DMS153 treated with DMSO at 0.1 percent for 48 hours (cell line): ENCODE measurements at regions not wholly inside any gene's neighbourhood (a gene's known extent, or its start where the extent isn't known, plus 50 kb on each side); places are given as distances from the start of the nearest gene placed in this dataset.
"Not testable (repeated sequence)": the region's sequence is repeated elsewhere in the genome, so short reads cannot be mapped to it uniquely, and the experiment has no call there.

Source experiments
- DNase-seq: peaks from one replicate; lab custom pipeline; 2025; ENCODE audit not compliant: unreplicated experiment; lab: John Stamatoyannopoulos, UW

- no peak for DNase-seq
These were observed 201.3 kb upstream of the OR4E1 start for GRCh38 chr14:21874946-21875345.

- no peak for DNase-seq
These were observed 200.5 kb upstream of the OR4E1 start for GRCh38 chr14:21874167-21874566.

GRCh38 chr14:21868442-21869046, 194.9 kb upstream of the OR4E1 start:
- DNase-seq = no peak

- DNase-seq = no peak
These were observed 193.9 kb upstream of the OR4E1 start for GRCh38 chr14:21867541-21867940.

GRCh38 chr14:21866479-21866878, 192.9 kb upstream of the OR4E1 start:
- no peak for DNase-seq

- no peak for DNase-seq
These were observed 189.7 kb upstream of the OR4E1 start for GRCh38 chr14:21863289-21863688.

- no peak for DNase-seq
These were observed 187.5 kb upstream of the OR4E1 start for GRCh38 chr14:21861153-21861552.

- DNase-seq = no peak
These were observed 186.6 kb upstream of the OR4E1 start for GRCh38 chr14:21860172-21860571.

GRCh38 chr14:21852775-21853174, 179.2 kb upstream of the OR4E1 start:
- no peak for DNase-seq

GRCh38 chr14:21852061-21852664, 178.5 kb upstream of the OR4E1 start:
- DNase-seq = no peak

- not testable (repeated sequence) for DNase-seq
These were observed 173.3 kb upstream of the OR4E1 start for GRCh38 chr14:21846902-21847301.

GRCh38 chr14:21846227-21846885, 172.7 kb upstream of the OR4E1 start:
- DNase-seq = no peak

GRCh38 chr14:21840765-21841164, 167.1 kb upstream of the OR4E1 start:
- DNase-seq = no peak

- no peak for DNase-seq
These were observed 160.2 kb upstream of the OR4E1 start for GRCh38 chr14:21833836-21834235.

- no peak for DNase-seq
These were observed 152.2 kb upstream of the OR4E1 start for GRCh38 chr14:21825845-21826244.

- no peak for DNase-seq
These were observed 151.6 kb upstream of the OR4E1 start for GRCh38 chr14:21825149-21825743.

- DNase-seq = no peak
These were observed 148.5 kb upstream of the OR4E1 start for GRCh38 chr14:21822109-21822508.

GRCh38 chr14:21820631-21821030, 147.0 kb upstream of the OR4E1 start:
- no peak for DNase-seq

- DNase-seq = not testable (repeated sequence)
These were observed 146.3 kb upstream of the OR4E1 start for GRCh38 chr14:21819891-21820290.

- not testable (repeated sequence) for DNase-seq
These were observed 143.4 kb upstream of the OR4E1 start for GRCh38 chr14:21817010-21817409.

- DNase-seq = no peak
These were observed 134.4 kb upstream of the OR4E1 start for GRCh38 chr14:21807975-21808374.

GRCh38 chr14:21804981-21805380, 131.4 kb upstream of the OR4E1 start:
- no peak for DNase-seq
